Activated T-helper 2 cell treated with anti-CD3 and anti-CD28 coated beads, Interferon-gamma antibody, Interleukin-2, Interleukin-4, amounts not matched to agents 10 μg/mL and 5 μg/mL and 100 μg/mL, durations not matched to agents 14 hours and 24 hours and 36 hours (primary cell): ENCODE measurements at regions not wholly inside any gene's neighbourhood (a gene's known extent, or its start where the extent isn't known, plus 50 kb on each side); places are given as distances from the start of the nearest gene placed in this dataset.

Experiments
- DNase-seq: peaks from one replicate; pipeline ENCODE4 v3.0.0; 2021; ENCODE audit warnings: low spot score
- H3K27ac Mint-ChIP-seq: one replicate; pipeline ENCODE4 v1.8.0; 2021; ENCODE audit warnings: mixed read lengths
- H3K27me3 Mint-ChIP-seq: one replicate; pipeline ENCODE4 v1.8.0; 2021; ENCODE audit warnings: low read depth, mixed read lengths
- H3K36me3 Mint-ChIP-seq: one replicate; pipeline ENCODE4 v1.8.0; 2021; ENCODE audit warnings: low read depth, mixed read lengths
- H3K4me1 Mint-ChIP-seq: one replicate; pipeline ENCODE4 v1.8.0; 2021; ENCODE audit warnings: low read depth, mixed read lengths
- H3K4me3 Mint-ChIP-seq: one replicate; pipeline ENCODE4 v1.8.0; 2021; ENCODE audit warnings: low read depth, mild to moderate bottlenecking, moderate library complexity, mixed read lengths
- H3K9me3 Mint-ChIP-seq: one replicate; pipeline ENCODE4 v1.8.0; 2021; ENCODE audit warnings: mixed read lengths
- intact Hi-C: fragments of 100-400 bp; cut with micrococcal nuclease; formaldehyde crosslinking; loops from one replicate; pipeline ENCODE4 v1.15.1; 2023

DNA sequence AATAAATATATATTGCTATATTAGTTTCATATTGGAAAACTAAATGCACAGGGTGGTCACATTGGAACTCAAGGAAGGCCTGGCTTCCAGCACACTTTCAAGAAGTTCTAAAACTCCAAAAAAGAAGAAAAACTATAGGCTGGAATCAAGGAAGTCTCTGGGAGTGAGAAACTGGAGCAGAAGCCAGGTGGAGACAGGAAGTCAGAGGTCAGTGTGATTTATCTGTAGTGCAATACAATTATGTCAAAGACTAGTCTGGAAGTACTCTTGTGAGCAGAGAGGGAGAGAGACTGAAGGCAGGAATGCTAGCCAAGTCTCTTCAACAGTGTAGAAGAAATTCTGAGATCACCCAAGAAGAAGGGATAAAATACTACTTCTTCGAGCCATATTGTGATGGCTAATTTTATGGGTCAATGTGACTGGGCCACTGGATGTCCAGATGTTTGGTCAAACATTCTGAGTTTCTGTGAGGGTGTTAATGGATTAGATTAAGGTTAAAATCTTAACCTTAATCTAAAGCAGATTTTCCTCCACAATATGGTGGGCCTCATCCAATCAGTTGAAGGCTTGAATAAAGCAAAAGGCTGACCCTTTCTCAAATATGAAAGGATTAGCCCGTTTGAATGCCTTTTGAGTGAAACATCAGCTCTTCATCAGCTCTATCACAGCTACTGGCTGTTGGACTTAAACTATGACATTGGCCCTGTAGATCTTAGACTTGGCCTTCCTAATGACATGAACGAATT, 208.0 kb downstream of the TDRD15 start:
- DNase-seq = no peak
- Mint-ChIP-seq H3K4me1 (no peaks in the 10 kb centered on the region), H3K27me3 (no peaks in the 10 kb centered on the region), H3K27ac (no peak overlapping the region), H3K9me3 (peaks cover 3% of the 10 kb centered on the region), H3K36me3 (no peaks in the 10 kb centered on the region), H3K4me3 (no peak overlapping the region)
- intact Hi-C loops = no loop called here

DNA sequence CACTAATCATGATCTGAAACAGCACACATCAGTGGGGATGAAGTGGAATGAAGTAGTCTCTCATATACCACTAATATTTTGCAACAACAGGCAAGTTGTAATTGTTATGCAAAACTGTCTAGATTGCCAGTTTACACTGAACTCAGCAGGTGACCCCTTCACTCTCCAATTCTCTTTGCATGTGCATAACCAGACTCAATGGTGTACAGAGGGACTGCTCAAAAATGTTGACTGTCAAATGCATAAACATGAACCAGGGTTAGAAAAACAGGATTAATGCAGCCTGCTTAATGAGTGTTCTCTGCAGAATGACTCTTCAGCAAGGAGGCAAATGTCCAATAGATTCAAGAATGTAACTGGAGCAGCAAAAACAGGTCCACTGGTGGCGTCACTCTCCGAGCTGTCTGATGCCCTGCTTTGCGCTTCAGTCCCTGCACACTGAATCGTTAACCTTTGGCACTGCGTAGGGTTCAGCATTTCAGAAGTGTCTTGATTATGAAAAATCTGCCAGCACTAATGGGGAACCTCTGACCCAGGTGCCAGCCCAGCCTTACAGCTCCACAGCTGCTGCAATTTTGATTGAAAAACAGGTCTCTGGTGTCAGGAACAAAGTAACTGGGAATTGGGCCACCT, 209.3 kb downstream of the TDRD15 start:
- no peaks in the 10 kb centered on the region for H3K27me3 Mint-ChIP-seq
- peaks cover 3% of the 10 kb centered on the region for H3K9me3 Mint-ChIP-seq
- H3K27ac Mint-ChIP-seq = no peak overlapping the region
- no peaks in the 10 kb centered on the region for H3K36me3 Mint-ChIP-seq
- DNase-seq = no peak
- H3K4me3 Mint-ChIP-seq = no peak overlapping the region
- intact Hi-C loops = no loop called here
- no peaks in the 10 kb centered on the region for H3K4me1 Mint-ChIP-seq

DNA sequence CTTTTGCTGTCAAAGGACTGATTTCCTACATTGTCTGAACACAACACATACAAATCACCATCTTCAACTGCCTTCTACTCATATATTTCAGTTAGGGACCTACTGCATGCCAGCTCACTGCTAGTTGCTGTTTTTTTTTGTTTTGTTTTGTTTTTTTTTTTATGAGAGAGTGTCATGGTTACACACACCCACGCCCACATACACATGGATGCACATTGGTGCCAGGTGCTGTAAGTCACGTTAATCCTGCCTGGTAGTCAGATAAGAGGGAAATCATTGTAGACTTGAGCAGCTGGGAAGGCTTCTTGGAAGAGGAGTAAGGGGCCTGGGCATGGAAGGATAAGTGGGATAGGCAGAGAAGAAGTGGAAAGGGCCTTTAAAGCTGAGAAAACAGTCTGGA, 209.9 kb downstream of the TDRD15 start:
- Mint-ChIP-seq H3K27me3 (no peaks in the 10 kb centered on the region), H3K27ac (no peak overlapping the region), H3K9me3 (peaks cover 3% of the 10 kb centered on the region), H3K4me3 (no peak overlapping the region), H3K36me3 (no peaks in the 10 kb centered on the region), H3K4me1 (no peaks in the 10 kb centered on the region)
- intact Hi-C loops = no loop called here
- no peak for DNase-seq

DNA sequence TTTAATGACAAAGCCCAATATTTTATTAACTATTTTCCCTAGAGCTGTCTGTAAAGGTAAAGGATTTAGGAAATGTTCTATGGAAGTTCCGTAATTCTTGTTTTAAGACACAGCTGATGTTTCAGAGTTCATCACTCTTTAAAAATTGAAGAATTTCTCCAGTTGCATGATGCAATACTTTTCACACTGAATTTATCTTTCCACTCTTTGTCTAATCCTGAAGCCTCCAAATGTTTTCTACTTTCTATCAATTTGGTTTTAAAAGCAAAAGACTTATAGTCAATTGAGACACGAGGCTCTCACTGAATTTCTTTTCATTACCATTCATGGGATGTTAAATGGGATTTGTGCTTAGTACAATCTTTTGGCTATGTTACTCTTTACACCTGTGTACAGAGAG, 223.2 kb downstream of the TDRD15 start:
- Mint-ChIP-seq H3K27ac (no peak overlapping the region), H3K4me3 (no peak overlapping the region), H3K9me3 (no peaks in the 10 kb centered on the region), H3K27me3 (no peaks in the 10 kb centered on the region), H3K4me1 (no peaks in the 10 kb centered on the region), H3K36me3 (no peaks in the 10 kb centered on the region)
- DNase-seq = no peak
- intact Hi-C loops = no loop called here

DNA sequence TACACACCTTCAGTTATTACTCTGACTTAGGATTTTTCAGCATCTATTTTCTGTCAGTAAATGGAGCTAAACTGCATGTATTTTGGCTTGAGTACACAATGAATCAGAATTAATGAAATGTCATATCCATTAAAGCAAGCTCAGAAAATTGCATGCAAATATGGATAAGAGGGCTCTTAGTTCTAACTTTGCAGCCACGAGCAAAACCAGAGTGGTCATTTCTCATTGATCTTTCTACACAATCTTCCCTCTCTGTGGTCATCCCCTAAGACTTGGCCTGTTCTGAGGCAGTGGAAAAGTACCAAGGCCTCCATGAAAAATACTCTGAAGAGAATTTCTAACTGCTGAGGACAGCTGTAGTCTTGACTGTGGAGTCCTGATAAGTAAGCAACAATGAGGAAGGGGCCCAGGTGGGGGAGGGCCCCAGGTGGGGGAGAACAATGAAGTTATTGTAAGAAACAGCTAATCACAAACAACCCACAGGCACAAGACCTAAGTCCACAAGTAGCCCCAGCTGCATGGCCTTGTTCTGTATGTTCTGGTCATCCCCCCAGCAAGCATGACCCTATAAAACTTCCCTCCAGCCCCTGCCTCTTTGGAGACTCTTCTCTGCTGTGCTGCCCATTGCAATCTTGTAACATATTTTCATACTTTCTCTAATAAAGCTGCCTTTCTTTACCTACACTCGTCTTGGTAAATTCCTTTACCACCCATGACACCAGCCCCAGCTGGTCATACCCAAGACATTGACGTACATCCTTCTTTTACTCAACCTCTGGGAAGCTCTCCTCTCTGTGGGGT, 230.3 kb downstream of the TDRD15 start:
- no peak for DNase-seq
- H3K4me3 Mint-ChIP-seq = no peak overlapping the region
- no peaks in the 10 kb centered on the region for H3K27me3 Mint-ChIP-seq
- H3K27ac Mint-ChIP-seq = no peak overlapping the region
- intact Hi-C loops = no loop called here
- no peaks in the 10 kb centered on the region for H3K4me1 Mint-ChIP-seq
- H3K9me3 Mint-ChIP-seq = peaks cover 3% of the 10 kb centered on the region
- no peaks in the 10 kb centered on the region for H3K36me3 Mint-ChIP-seq

DNA sequence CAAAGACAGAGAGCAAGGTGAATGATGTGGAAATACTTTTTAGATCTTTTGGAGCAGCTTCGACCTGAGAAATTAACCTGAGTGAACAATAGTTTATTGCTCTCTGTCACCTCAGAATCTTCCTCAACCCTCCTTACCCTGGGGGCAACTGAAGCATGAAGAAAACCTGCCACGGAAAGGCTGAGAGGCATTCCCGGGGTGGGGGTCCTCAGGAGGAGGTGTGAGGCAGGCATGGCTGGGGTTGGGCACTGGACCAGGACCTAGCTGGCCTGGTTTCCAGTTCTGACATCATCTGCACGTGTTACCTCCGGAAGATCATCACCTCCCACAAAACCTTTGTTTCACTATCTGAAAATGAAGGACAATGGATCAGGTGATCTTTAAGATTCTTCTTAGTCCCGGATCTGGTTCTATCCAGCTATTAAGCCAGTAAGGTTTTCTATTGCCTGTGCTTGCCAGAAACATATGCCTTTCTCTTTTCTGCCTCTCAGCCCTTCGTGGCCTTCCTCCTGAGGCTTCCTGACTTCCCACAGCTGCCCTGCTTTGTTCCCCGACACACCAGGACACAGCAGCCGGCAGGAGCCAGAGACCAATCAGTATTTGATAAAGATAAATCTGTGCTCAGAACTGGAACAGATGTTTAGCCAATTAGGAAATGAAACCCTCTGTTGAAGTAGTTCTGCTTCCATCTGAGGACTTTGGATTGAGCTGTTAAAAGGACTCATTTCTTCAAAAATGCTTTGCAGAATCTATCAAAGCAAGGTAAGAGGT, 232.5 kb downstream of the TDRD15 start:
- intact Hi-C loops = no loop called here
- H3K27me3 Mint-ChIP-seq = no peaks in the 10 kb centered on the region
- DNase-seq = no peak
- H3K9me3 Mint-ChIP-seq = peaks cover 3% of the 10 kb centered on the region
- no peaks in the 10 kb centered on the region for H3K36me3 Mint-ChIP-seq
- H3K4me3 Mint-ChIP-seq = no peak overlapping the region
- no peak overlapping the region for H3K27ac Mint-ChIP-seq
- H3K4me1 Mint-ChIP-seq = no peaks in the 10 kb centered on the region

DNA sequence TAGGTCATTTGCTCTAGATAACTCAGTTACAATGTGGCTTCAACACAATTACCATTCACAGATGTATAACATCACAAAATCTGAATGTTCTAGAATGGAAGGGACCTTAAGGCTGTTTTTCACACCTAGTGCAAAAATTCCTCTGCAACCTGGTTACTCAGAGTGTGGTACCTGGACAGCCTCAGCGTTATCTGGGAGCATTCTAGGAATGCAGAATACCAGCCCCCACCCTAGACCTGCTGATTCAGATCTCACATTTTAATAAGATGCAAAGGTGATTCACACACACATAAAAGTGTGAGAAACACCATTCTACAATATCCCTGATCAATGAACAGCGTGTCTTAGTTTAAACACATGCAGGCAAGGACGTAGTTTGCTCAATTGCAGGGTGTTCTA, 233.1 kb downstream of the TDRD15 start:
- Mint-ChIP-seq H3K4me3 (no peak overlapping the region), H3K36me3 (no peaks in the 10 kb centered on the region), H3K27ac (no peak overlapping the region), H3K4me1 (no peaks in the 10 kb centered on the region), H3K27me3 (no peaks in the 10 kb centered on the region), H3K9me3 (peaks cover 3% of the 10 kb centered on the region)
- DNase-seq = no peak
- intact Hi-C loops = no loop called here

DNA sequence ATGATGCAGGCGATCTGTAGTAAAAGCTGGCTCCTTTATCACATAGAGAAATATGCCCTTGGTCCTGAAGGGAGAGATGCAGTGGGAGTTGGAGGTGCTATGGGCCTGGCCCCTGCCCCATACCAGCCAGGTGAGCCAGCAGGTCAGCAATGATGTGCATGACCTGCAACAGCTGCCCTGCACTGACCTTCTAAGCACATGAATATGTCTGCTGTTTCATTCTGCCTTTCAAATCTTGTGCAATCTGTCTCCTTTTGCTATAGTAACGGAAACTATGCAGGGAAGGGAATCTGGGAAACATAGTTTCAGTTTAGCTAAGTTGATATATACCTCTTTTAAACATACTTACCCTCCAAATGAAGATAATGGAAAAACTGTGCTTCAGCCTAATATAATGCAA, 235.2 kb downstream of the TDRD15 start:
- intact Hi-C loops = no loop called here
- Mint-ChIP-seq H3K27ac (no peak overlapping the region), H3K27me3 (no peaks in the 10 kb centered on the region), H3K9me3 (no peaks in the 10 kb centered on the region), H3K4me1 (no peaks in the 10 kb centered on the region), H3K36me3 (no peaks in the 10 kb centered on the region), H3K4me3 (no peak overlapping the region)
- no peak for DNase-seq

DNA sequence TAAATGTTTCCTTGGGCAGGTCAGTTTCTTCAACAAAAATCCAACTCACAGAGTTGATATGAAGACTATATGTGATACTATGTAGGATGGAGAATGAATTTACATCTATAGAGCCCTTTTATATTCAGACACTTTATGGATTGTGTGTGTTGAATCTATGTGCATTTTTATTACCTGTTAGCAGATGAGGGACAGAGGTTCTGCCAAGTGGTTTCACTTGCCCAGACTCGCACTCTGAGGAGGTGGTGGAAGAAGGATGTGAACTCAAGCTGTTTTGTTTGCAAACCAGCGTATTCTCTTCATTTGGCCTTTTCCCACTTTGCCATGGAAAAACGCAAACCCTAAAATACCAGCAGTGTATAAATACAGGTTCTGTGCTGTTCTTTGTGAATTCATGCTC, 237.6 kb downstream of the TDRD15 start:
- H3K36me3 Mint-ChIP-seq = no peaks in the 10 kb centered on the region
- no peak overlapping the region for H3K4me3 Mint-ChIP-seq
- no peak overlapping the region for H3K27ac Mint-ChIP-seq
- no peaks in the 10 kb centered on the region for H3K4me1 Mint-ChIP-seq
- DNase-seq = no peak
- intact Hi-C loops = no loop called here
- H3K9me3 Mint-ChIP-seq = no peaks in the 10 kb centered on the region
- no peaks in the 10 kb centered on the region for H3K27me3 Mint-ChIP-seq

DNA sequence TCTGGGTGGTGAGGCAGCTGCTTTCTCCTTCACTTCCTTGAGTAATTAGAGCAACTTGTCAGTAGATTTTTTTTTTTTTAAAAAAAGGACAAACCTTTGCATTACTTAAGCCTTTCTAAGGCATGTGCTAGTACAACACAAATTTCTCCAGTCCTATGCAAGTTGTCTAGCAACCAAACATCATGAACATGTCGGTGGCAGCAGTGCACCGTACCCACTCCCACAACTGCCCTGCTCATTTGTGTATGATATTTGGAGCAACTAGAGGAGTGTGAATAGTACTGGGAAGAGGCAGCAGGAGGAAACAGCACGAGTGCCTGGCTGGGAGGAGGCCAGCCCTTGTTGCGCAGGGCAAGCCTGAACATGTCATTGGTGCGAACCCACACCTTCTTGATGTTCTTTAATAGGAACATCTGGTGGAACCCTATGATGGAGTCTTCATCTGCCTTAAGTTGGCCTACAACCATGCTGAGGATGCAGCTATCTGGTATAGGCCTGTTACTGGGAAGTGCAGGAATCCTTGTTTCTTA, 238.3 kb downstream of the TDRD15 start:
- Mint-ChIP-seq H3K4me1 (no peaks in the 10 kb centered on the region), H3K9me3 (no peaks in the 10 kb centered on the region), H3K36me3 (no peaks in the 10 kb centered on the region), H3K27ac (no peak overlapping the region), H3K27me3 (no peaks in the 10 kb centered on the region), H3K4me3 (no peak overlapping the region)
- DNase-seq = no peak
- intact Hi-C loops = no loop called here

DNA sequence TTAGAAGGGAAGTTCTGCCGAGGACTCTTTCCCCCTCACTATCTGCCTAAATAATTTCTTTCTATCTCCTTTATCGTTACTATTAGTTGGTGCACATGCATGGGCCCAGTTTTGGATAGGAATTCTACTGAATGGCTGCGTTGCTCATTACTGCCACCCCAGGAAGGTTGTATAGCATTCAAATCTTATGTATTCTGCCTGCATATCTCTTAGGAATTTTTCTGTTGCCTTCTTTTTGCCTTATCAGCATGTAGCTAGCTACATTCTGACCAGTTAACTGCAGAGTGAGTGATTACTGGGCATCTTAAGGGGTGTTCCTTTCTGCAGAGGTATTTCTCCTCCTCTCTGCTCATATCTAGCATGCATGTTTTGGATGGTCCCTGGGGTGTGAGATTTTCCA, 239.6 kb downstream of the TDRD15 start:
- H3K9me3 Mint-ChIP-seq = no peaks in the 10 kb centered on the region
- no peak overlapping the region for H3K4me3 Mint-ChIP-seq
- H3K27ac Mint-ChIP-seq = no peak overlapping the region
- intact Hi-C loops = no loop called here
- DNase-seq = no peak
- H3K4me1 Mint-ChIP-seq = no peaks in the 10 kb centered on the region
- H3K27me3 Mint-ChIP-seq = no peaks in the 10 kb centered on the region
- H3K36me3 Mint-ChIP-seq = no peaks in the 10 kb centered on the region

DNA sequence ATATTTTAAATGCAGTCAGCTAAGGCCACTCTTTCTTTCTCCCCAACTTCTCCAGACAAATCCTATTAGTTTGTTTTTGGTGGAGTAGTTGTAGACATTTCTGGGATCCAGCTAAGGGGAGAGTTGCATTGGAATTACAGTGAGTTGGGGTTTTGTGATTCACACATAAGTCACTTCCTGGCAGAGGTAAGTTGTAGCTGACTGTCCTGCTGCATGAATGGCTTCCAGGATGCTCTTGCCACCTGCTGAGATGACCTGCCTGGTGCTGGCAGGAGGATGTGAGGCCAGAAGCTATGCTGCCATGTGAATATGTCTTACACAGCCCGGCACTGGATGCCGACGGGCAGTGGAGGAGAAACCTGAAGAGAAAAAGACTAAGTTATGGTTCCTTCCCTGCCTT, 243.7 kb downstream of the TDRD15 start:
- Mint-ChIP-seq H3K9me3 (no peaks in the 10 kb centered on the region), H3K4me1 (no peaks in the 10 kb centered on the region), H3K4me3 (no peak overlapping the region), H3K27ac (no peak overlapping the region), H3K27me3 (no peaks in the 10 kb centered on the region), H3K36me3 (no peaks in the 10 kb centered on the region)
- intact Hi-C loops = no loop called here
- no peak for DNase-seq
